ENCODE measurements at regions not wholly inside any gene's neighbourhood (a gene's known extent, or its start where the extent isn't known, plus 50 kb on each side); places are given as distances from the start of the nearest gene placed in this dataset.

DNA sequence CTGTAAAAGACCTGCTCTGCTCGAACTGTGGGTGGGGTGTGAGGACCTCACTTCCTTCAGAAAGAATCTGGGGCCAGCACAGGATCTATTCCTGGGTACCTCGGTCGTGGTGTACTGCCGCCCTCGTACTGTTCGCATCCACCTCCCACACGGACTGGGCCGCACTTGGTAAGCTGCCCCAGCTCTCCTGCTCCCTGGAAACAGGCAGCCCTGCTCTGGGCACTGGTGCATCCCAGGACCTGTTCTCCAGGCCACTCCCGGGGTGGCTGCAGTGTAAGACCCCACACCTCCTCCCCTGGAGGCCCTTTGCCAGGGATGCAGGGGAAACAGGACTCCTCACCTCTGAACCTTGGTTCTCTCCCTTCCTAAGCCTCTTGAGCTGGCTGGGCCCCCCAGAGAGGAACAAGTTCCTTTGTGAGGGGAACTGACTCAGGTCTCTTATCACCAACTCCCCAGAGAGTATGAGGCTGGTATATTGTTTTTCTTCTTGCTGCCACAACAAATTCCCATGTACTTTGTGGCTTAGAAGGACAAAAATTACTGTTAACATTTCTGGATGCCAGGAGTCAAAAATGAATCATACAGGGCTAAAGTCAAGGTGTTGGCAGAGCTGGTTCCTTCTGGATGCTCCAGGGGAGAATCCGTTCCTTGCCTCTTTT, 276.5 kb downstream of the NUAK1 start:
- H3K9me3 ChIP-seq, result no peaks in the 10 kb centered on the region
- no peaks in the 10 kb centered on the region for H3K4me1 ChIP-seq (replicated peaks)
- WGBS, result 95% methylated on average over 10 of the region's 10 CpGs
- no peak for TF ChIP-seq POLR2A (IDR thresholded peaks at IDR 0.05)
- TF ChIP-seq POLR2AphosphoS5 (IDR thresholded peaks at IDR 0.05), result no peak
- TF ChIP-seq, protein P1, sequence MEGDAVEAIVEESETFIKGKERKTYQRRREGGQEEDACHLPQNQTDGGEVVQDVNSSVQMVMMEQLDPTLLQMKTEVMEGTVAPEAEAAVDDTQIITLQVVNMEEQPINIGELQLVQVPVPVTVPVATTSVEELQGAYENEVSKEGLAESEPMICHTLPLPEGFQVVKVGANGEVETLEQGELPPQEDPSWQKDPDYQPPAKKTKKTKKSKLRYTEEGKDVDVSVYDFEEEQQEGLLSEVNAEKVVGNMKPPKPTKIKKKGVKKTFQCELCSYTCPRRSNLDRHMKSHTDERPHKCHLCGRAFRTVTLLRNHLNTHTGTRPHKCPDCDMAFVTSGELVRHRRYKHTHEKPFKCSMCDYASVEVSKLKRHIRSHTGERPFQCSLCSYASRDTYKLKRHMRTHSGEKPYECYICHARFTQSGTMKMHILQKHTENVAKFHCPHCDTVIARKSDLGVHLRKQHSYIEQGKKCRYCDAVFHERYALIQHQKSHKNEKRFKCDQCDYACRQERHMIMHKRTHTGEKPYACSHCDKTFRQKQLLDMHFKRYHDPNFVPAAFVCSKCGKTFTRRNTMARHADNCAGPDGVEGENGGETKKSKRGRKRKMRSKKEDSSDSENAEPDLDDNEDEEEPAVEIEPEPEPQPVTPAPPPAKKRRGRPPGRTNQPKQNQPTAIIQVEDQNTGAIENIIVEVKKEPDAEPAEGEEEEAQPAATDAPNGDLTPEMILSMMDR (IDR thresholded peaks at IDR 0.05), result no peak
- no peak for DNase-seq (ENCODE audit: low spot score)
- H3K4me3 ChIP-seq, result no peak overlapping the region
- H3K27ac ChIP-seq, result no peak overlapping the region
- no peaks in the 10 kb centered on the region for H3K27me3 ChIP-seq (replicated peaks; ENCODE audit: insufficient read depth)
- no peaks in the 10 kb centered on the region for H3K36me3 ChIP-seq
- intact Hi-C loops (cut with DNase I), result no loop called here

DNA sequence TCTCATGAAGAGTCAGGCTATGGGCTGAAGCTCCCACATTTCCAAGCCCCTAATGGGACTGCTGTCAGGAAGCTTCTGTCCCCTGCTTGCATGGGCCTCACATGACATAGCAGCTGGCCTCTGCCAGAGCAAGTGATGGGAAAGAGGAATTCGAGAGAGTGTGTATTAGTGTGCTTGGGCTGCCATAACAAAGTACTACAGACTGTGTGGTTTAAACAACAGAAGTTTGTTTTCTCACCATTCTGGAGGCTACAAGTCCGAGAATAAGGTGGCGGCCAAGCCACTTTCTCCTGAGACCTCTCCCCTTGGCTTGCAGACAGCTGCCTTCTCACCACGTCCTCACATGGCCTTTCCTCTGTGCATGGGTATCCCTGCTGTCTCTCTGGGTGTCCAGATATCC, 274.4 kb downstream of the NUAK1 start:
- WGBS, result 90% methylated on average over 4 of the region's 4 CpGs
- Histone ChIP-seq H3K36me3 (no peaks in the 10 kb centered on the region), H3K27me3 (replicated peaks; ENCODE audit: insufficient read depth) (no peaks in the 10 kb centered on the region), H3K27ac (no peak overlapping the region), H3K9me3 (no peaks in the 10 kb centered on the region), H3K4me1 (replicated peaks) (no peaks in the 10 kb centered on the region), H3K4me3 (no peak overlapping the region)
- intact Hi-C loops (cut with DNase I), result no loop called here
- no peak for TF ChIP-seq POLR2A (IDR thresholded peaks at IDR 0.05)
- TF ChIP-seq, protein P1 (IDR thresholded peaks at IDR 0.05), result no peak
- no peak for TF ChIP-seq POLR2AphosphoS5 (IDR thresholded peaks at IDR 0.05)
- no peak for DNase-seq (ENCODE audit: low spot score)

DNA sequence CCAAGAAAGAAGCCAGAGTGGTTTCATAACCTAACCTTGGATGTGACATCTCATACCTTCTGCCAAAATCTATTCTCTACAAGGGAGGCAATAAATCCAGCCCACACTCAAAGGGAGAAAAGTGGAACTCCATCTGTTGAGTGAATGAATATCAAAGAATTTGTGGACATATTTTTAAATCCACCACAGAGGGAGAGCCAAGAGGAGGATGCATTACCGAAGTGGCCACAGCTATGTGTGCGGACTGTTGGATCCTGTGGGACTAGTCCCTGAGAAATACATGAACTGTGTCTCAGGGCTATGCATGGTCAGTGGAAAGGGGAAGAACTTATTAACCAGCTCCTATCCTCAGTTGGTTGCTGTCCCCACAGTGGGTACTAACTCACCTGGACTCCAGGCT, 273.9 kb downstream of the NUAK1 start:
- intact Hi-C loops (cut with DNase I), result no loop called here
- no peak overlapping the region for H3K4me3 ChIP-seq
- 98% methylated on average over 2 of the region's 2 CpGs for WGBS

DNA sequence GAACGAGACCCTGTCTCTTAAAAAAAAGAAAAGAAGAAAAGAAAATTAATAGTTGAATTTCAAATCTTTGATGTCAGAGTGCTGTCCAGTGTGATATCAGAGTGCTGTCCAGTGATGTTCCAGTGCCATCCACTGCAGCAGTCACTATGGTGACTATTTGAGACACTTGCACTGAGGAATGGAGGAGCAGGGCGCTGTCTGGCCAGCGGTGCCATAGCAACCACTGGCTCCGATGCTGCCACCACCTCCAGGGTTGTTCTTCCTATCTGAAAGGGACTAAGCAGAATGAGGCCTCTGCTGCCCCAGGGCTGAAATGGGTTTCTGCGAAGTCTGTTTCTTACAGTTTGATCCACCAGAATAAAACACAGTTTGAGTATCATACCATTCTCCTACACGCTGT, 272.9 kb downstream of the NUAK1 start:
- Histone ChIP-seq H3K36me3 (no peaks in the 10 kb centered on the region), H3K27ac (no peak overlapping the region), H3K27me3 (replicated peaks; ENCODE audit: insufficient read depth) (no peaks in the 10 kb centered on the region), H3K4me3 (no peak overlapping the region), H3K9me3 (no peaks in the 10 kb centered on the region), H3K4me1 (replicated peaks) (no peaks in the 10 kb centered on the region)
- TF ChIP-seq, protein P1 (IDR thresholded peaks at IDR 0.05), result no peak
- TF ChIP-seq POLR2AphosphoS5 (IDR thresholded peaks at IDR 0.05), result no peak
- no peak for TF ChIP-seq POLR2A (IDR thresholded peaks at IDR 0.05)
- no peak for DNase-seq (ENCODE audit: low spot score)
- 94% methylated on average over 6 of the region's 6 CpGs for WGBS
- intact Hi-C loops (cut with DNase I), result no loop called here

More for the DNA sequence above, 273.9 kb downstream of the NUAK1 start:
- Histone ChIP-seq H3K27me3 (replicated peaks; ENCODE audit: insufficient read depth) (no peaks in the 10 kb centered on the region), H3K36me3 (no peaks in the 10 kb centered on the region), H3K27ac (no peak overlapping the region), H3K9me3 (no peaks in the 10 kb centered on the region), H3K4me1 (replicated peaks) (no peaks in the 10 kb centered on the region)
- no peak for DNase-seq (ENCODE audit: low spot score)
- TF ChIP-seq POLR2A (IDR thresholded peaks at IDR 0.05) (no peak), POLR2AphosphoS5 (IDR thresholded peaks at IDR 0.05) (no peak)
- TF ChIP-seq, protein P1 (IDR thresholded peaks at IDR 0.05), result no peak

DNA sequence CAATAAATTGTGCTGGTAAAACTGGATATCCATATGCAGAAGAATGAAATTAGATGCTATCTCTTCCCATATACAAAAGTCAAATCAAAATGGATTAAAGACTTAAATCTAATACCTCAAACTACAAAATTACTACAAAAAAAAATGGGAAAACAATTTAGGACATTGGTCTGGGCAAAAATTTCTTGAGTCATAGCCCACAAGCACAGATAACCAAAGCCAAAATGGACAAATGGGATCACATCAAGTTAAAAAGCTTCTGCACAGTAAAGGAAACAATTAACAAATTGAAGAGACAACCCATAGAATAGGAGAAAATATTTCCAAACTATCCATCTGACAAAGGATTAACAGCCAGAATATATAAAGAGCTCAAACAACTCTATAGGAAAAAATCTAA, 264.6 kb downstream of the NUAK1 start:
- intact Hi-C loops (cut with DNase I), result no loop called here

More for the DNA sequence above, 264.6 kb downstream of the NUAK1 start:
- DNase-seq (ENCODE audit: low spot score), result no peak
- Histone ChIP-seq H3K4me3 (no peak overlapping the region), H3K27ac (no peak overlapping the region), H3K9me3 (no peaks in the 10 kb centered on the region), H3K36me3 (no peaks in the 10 kb centered on the region), H3K4me1 (replicated peaks) (no peaks in the 10 kb centered on the region), H3K27me3 (replicated peaks; ENCODE audit: insufficient read depth) (no peaks in the 10 kb centered on the region)
- TF ChIP-seq, protein P1 (IDR thresholded peaks at IDR 0.05), result no peak
- TF ChIP-seq POLR2A (IDR thresholded peaks at IDR 0.05) (no peak), POLR2AphosphoS5 (IDR thresholded peaks at IDR 0.05) (no peak)
